GM19328 (cell line): ENCODE measurements at regions not wholly inside any gene's neighbourhood (a gene's known extent, or its start where the extent isn't known, plus 50 kb on each side); places are given as distances from the start of the nearest gene placed in this dataset.

Experiments used
- ATAC-seq: cut with Tn5 transposase; IDR thresholded peaks from one replicate; pipeline ENCODE4 v1.9.1; 2021; ENCODE audit warnings: mild to moderate bottlenecking, moderate library complexity; ENCODE audit not compliant: unreplicated experiment

- ATAC-seq = no peak
Observed at GRCh38 chr10:59079386-59080226, 96.8 kb upstream of the PHYHIPL start.

- no peak for ATAC-seq
Observed at GRCh38 chr10:59082249-59082648, 94.2 kb upstream of the PHYHIPL start.

- no peak for ATAC-seq
Observed at GRCh38 chr10:59085054-59085453, 91.4 kb upstream of the PHYHIPL start.

GRCh38 chr10:59085711-59086502, 90.5 kb upstream of the PHYHIPL start:
- ATAC-seq = no peak

GRCh38 chr10:59087486-59087885, 89.0 kb upstream of the PHYHIPL start:
- ATAC-seq = no peak

- no peak for ATAC-seq
Observed at GRCh38 chr10:59088912-59089573, 87.4 kb upstream of the PHYHIPL start.

GRCh38 chr10:59090817-59091622, 85.4 kb upstream of the PHYHIPL start:
- ATAC-seq = no peak

GRCh38 chr10:59093461-59093860, 83.0 kb upstream of the PHYHIPL start:
- no peak for ATAC-seq

- no peak for ATAC-seq
Observed at GRCh38 chr10:59096631-59097030, 79.8 kb upstream of the PHYHIPL start.

GRCh38 chr10:59098387-59098786, 78.1 kb upstream of the PHYHIPL start:
- ATAC-seq = no peak

- ATAC-seq = no peak
Observed at GRCh38 chr10:59098831-59099452, 77.5 kb upstream of the PHYHIPL start.

GRCh38 chr10:59099481-59099880, 77.0 kb upstream of the PHYHIPL start:
- no peak for ATAC-seq

GRCh38 chr10:59102394-59102793, 74.0 kb upstream of the PHYHIPL start:
- ATAC-seq = no peak

- no peak for ATAC-seq
Observed at GRCh38 chr10:59104186-59104585, 72.3 kb upstream of the PHYHIPL start.

GRCh38 chr10:59106441-59106840, 70.0 kb upstream of the PHYHIPL start:
- no peak for ATAC-seq

GRCh38 chr10:59107147-59107546, 69.3 kb upstream of the PHYHIPL start:
- ATAC-seq = no peak

- no peak for ATAC-seq
Observed at GRCh38 chr10:59108296-59108870, 68.1 kb upstream of the PHYHIPL start.

GRCh38 chr10:59108886-59109288, 67.6 kb upstream of the PHYHIPL start:
- ATAC-seq = no peak

GRCh38 chr10:59109826-59110225, 66.6 kb upstream of the PHYHIPL start:
- ATAC-seq = no peak

- no peak for ATAC-seq
Observed at GRCh38 chr10:59124187-59124586, 52.3 kb upstream of the PHYHIPL start.
